ENCODE measurements at regions not wholly inside any gene's neighbourhood (a gene's known extent, or its start where the extent isn't known, plus 50 kb on each side); places are given as distances from the start of the nearest gene placed in this dataset.

- CTCF ChIA-PET: interaction anchor here (0.6 to 3.0 kb wide), 26 partner anchors 7 to 606 kb away, joined by 3 to 52 read pairs (median 4); no protein-coding TSS in a partner anchor
- Histone ChIP-seq H3K9me1 (replicated peaks; ENCODE audit: control insufficient read depth, extremely low read depth, insufficient read depth, low read length) (no peaks in the 10 kb centered on the region), H3K4me3 (replicated peaks in 1 of 3; ENCODE audit: insufficient read depth in 1 of 3, low read depth in 1 of 3, low read length in 3 of 3) (no peak overlapping the region), H3K9me3 (replicated peaks; ENCODE audit: control insufficient read depth, insufficient read depth, low read length) (no peaks in the 10 kb centered on the region), H3K36me3 (ENCODE audit: control insufficient read depth in 2 of 2, extremely low read depth in 1 of 2, insufficient read depth in 2 of 2, low read length in 2 of 2) (no peaks in the 10 kb centered on the region), H3K79me2 (ENCODE audit: control insufficient read depth, insufficient read depth, low read length) (no peaks in the 10 kb centered on the region), H3K27me3 (ENCODE audit: control insufficient read depth in 2 of 2, insufficient read depth in 2 of 2, low read length in 2 of 2) (peaks cover 20 to 36% of the 10 kb centered on the region in 2 experiments), H2AFZ (ENCODE audit: low read depth, low read length) (no peak overlapping the region), H4K20me1 (replicated peaks; ENCODE audit: control insufficient read depth, extremely low read depth, insufficient read depth, low read length) (no peaks in the 10 kb centered on the region), H3K9ac (replicated peaks; ENCODE audit: extremely low read depth, insufficient read depth, low read length) (no peak overlapping the region), H3K27ac (ENCODE audit: insufficient read depth, low read depth, low read length) (no peak overlapping the region), H3K4me2 (ENCODE audit: insufficient read depth, low read length) (no peak overlapping the region), H3K4me1 (ENCODE audit: control insufficient read depth, extremely low read depth, insufficient read depth, low read length) (no peaks in the 10 kb centered on the region)
- TF ChIP-seq POLR2A (IDR thresholded peaks at IDR 0.05; ENCODE audit: low read depth, low read length) (no peak), MAX (IDR thresholded peaks at IDR 0.05; ENCODE audit: insufficient read depth, insufficient read length) (no peak), EZH2 (IDR thresholded peaks at IDR 0.05; ENCODE audit: borderline replicate concordance, low read depth, low read length, severe bottlenecking) (no peak)
- intact Hi-C loops (cut with micrococcal nuclease): loop anchor here (1.0 to 10.0 kb wide), 7 partner anchors 15 to 606 kb away; partner anchors contain the start of gene PPP2R5C
- no TSS peak for BruUV-seq (replicated peaks)
- POLR2A ChIA-PET: no interaction called here
- no peak for FAIRE-seq
- DNase-seq (ENCODE audit: low read depth, low spot score): no peak
- dilution Hi-C loops (cut with MboI; ENCODE audit: extremely low pct_ligation_motif_present, low sequenced_read_pairs): no loop called here
Observed at GRCh38 chr14:101707863-101708620, 53.5 kb upstream of the PPP2R5C start.

- no peak overlapping the region for H2AFZ ChIP-seq (ENCODE audit: low read depth, low read length)
- ChIA-PET CTCF (interaction anchor here (0.8 to 0.9 kb wide), 3 partner anchors 13 to 101 kb away, joined by 3 read pairs; no protein-coding TSS in a partner anchor), POLR2A (no interaction called here)
- TF ChIP-seq POLR2A (IDR thresholded peaks at IDR 0.05; ENCODE audit: low read depth, low read length) (no peak), EZH2 (IDR thresholded peaks at IDR 0.05; ENCODE audit: borderline replicate concordance, low read depth, low read length, severe bottlenecking) (no peak), MAX (IDR thresholded peaks at IDR 0.05; ENCODE audit: insufficient read depth, insufficient read length) (no peak), JUN (IDR thresholded peaks at IDR 0.05; ENCODE audit: borderline replicate concordance, insufficient read depth, insufficient read length, low read depth) (no peak), MYC (IDR thresholded peaks at IDR 0.05; ENCODE audit: low read depth, low read length) (no peak), FOS (IDR thresholded peaks at IDR 0.05; ENCODE audit: borderline replicate concordance, insufficient read depth, low read length) (no peak), CTCF (IDR thresholded peaks at IDR 0.05; ENCODE audit: extremely low read depth in 1 of 2, insufficient read depth in 1 of 2, low read depth in 1 of 2, low read length in 2 of 2) (no peak), POLR2AphosphoS5 (IDR thresholded peaks at IDR 0.05; ENCODE audit: insufficient read depth, low read depth, low read length) (no peak), GATA2 (IDR thresholded peaks at IDR 0.05; ENCODE audit: insufficient read depth, insufficient read length, low read depth, low read length) (no peak)
- H4K20me1 ChIP-seq (replicated peaks; ENCODE audit: control insufficient read depth, extremely low read depth, insufficient read depth, low read length): no peaks in the 10 kb centered on the region
- intact Hi-C loops (cut with micrococcal nuclease) (loop anchor here (10.0 kb wide), 1 partner anchor 386 kb away; no protein-coding TSS in a partner anchor), dilution Hi-C loops (cut with MboI; ENCODE audit: extremely low pct_ligation_motif_present, low sequenced_read_pairs) (no loop called here)
- H3K9me3 ChIP-seq (replicated peaks; ENCODE audit: control insufficient read depth, insufficient read depth, low read length): no peaks in the 10 kb centered on the region
- H3K4me2 ChIP-seq (ENCODE audit: insufficient read depth, low read length): no peak overlapping the region
- DNase-seq (ENCODE audit: low read depth, low spot score) (no peak), FAIRE-seq (no peak)
- H3K4me3 ChIP-seq (replicated peaks in 1 of 3; ENCODE audit: insufficient read depth in 1 of 3, low read depth in 1 of 3, low read length in 3 of 3): no peak overlapping the region
- H3K79me2 ChIP-seq (ENCODE audit: control insufficient read depth, insufficient read depth, low read length): no peaks in the 10 kb centered on the region
- no peaks in the 10 kb centered on the region for H3K4me1 ChIP-seq (ENCODE audit: control insufficient read depth, extremely low read depth, insufficient read depth, low read length)
- no peak overlapping the region for H3K27ac ChIP-seq (ENCODE audit: insufficient read depth, low read depth, low read length)
- no peaks in the 10 kb centered on the region for H3K36me3 ChIP-seq (ENCODE audit: control insufficient read depth in 2 of 2, extremely low read depth in 1 of 2, insufficient read depth in 2 of 2, low read length in 2 of 2)
- no peaks in the 10 kb centered on the region for H3K9me1 ChIP-seq (replicated peaks; ENCODE audit: control insufficient read depth, extremely low read depth, insufficient read depth, low read length)
- no peak overlapping the region for H3K9ac ChIP-seq (replicated peaks; ENCODE audit: extremely low read depth, insufficient read depth, low read length)
- H3K27me3 ChIP-seq (ENCODE audit: control insufficient read depth in 2 of 2, insufficient read depth in 2 of 2, low read length in 2 of 2): peaks cover 19 to 29% of the 10 kb centered on the region in 2 experiments
- no TSS peak for BruUV-seq (replicated peaks)
Observed at GRCh38 chr14:101708853-101709532, 52.5 kb upstream of the PPP2R5C start.

Data from endothelial cell of umbilical vein (primary cell).